NT2/D1 (cell line): ENCODE measurements at regions not wholly inside any gene's neighbourhood (a gene's known extent, or its start where the extent isn't known, plus 50 kb on each side); places are given as distances from the start of the nearest gene placed in this dataset.

Source experiments
- SUZ12 ChIP-seq: IDR thresholded peaks from 2 replicates; pipeline ENCODE4 v1.6.1; 2011; ENCODE audit not compliant: insufficient read length, insufficient read depth; ENCODE audit errors: extremely low read depth
- YY1 ChIP-seq: IDR thresholded peaks from 2 replicates; pipeline ENCODE4 v1.6.1; 2011; ENCODE audit not compliant: insufficient read length, insufficient read depth
- ZNF274 ChIP-seq: IDR thresholded peaks from 2 replicates; pipeline ENCODE4 v1.6.1; 2011; ENCODE audit warnings: mild to moderate bottlenecking, low read depth, low read length

GRCh38 chr7:80054356-80054755, 80.3 kb upstream of the GNAI1 start:
- TF ChIP-seq ZNF274 (no peak), SUZ12 (no peak), YY1 (no peak)
